ENCODE measurements at regions not wholly inside any gene's neighbourhood (a gene's known extent, or its start where the extent isn't known, plus 50 kb on each side); places are given as distances from the start of the nearest gene placed in this dataset.

DNA sequence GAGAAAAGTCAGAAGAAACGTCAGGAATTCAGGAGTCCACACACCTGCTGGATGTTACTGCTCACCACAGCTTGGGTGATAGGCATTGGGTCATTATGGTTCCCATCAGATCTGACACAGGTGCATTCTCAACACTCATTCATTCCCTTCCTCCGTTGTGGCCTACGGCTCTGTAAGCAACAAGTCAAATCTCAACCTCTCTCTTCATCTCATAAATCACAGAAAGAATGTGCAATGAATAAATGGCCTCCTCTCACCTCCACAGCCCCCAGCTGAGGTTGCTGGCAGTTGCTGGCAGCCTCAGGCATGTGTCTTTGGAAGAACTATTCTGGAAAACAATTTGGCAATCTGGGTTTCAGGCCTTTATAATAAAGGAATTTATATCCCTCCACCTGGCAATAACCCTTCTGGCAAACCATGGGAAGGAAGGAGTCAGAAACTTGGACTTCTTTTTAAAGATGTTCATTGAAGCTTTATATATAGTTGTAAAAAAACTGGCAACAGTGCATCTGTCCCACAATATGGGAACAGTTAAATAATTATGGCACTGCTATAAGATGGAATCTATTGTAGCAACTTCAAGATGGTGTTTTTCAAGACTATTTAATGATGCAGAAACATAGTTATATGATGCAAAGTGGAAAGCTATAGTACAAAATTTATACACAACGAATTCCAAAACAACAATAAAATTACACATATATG lies 175.4 kb downstream of the ANAPC1 start:
- DNase-seq: no peak

DNA sequence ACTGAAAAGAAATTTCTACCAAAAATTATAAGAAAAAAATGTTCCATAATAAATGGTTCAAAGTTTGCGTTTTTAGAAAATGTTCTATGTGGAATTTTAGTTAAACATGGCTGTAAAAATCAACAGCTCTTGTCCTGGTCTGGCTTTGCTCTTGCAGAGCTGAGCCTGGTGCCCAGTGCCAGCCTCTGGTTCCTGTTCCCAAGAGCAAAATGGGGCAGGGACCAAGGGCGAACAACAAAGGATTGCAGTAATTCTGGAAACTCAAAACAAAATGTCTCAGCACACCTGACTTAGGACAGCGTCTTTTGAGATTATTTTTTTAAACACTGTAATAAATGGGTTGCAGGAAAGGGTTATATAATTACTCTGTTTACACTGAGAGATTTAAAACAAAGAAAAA lies 174.7 kb downstream of the ANAPC1 start:
- no peak for DNase-seq

DNA sequence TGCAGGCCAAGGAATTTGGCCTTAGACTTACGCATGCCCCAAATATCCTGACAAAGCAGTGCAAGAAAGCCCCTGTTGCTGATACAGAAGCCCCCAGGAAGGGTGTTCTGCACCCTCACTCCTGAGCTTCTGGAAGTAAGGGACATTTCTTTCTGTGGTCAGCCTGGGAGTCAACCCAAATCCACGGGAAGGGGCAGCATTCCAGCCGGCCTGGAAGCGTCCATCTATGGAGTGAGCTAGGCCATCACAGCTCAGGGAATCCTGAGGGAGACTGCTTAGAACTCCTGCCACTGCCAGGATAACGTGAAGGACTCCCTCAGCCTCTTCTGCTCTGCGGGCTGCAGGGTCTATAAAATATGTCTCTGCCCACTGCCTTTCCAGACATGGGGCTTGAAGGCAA lies 173.9 kb downstream of the ANAPC1 start:
- no peak for DNase-seq

DNA sequence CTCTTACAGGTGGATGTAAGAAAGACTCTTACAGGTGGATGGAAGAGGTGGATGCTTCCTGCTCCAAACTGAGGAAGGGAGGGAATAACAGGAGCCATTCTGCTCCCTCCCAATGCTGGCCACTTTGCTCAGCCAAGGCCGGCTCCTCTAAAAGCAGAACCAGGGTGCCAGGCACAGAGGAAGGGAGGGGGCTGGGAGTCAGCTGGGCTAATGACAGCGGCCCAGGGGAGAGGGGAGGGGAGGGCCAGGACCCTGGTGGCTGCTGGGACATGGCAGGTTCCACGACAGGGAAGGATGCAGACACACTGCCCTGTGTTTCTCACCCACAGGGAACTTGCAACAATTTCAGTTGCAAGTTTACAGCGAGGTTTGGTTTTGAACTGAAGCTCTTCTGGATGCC lies 173.4 kb downstream of the ANAPC1 start:
- no peak for DNase-seq

DNA sequence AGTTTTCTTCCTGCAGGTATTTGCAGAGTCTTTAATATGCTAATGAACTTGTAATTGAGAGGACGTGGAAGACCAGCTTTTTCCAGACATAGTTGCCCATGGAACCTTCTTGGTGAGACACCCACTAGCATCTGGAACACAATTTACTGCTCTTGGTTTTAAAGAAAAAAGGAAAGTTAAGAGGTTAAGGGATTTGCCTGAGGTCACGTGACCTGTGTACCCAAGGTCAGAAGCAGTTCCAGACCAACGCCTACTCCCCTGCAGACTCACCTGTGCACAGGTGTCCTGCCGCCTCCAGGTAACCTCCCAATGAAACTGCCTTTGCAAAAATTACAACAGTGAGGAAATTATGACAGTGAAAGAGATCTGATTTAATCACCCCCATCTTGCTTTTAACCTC lies 172.7 kb downstream of the ANAPC1 start:
- DNase-seq: no peak

DNA sequence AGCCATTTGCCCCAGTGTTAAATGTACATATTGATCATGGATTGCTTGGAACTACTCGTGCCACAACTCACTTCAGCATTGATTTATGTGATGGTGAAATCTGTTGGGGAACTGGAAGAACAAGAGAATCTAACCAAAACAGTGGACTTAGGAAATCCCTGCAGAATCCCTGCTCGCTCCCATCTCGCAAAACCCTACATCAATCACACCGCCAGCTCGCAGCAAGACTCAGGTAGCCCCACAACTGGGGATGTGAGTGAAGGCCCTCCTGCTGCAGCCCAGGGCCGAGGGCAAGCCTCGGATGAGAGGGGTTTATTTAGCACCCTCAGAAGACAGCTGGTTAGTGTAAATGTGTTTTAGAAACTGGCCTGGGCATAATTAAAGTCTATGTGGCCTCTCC lies 171.6 kb downstream of the ANAPC1 start:
- DNase-seq: no peak

DNA sequence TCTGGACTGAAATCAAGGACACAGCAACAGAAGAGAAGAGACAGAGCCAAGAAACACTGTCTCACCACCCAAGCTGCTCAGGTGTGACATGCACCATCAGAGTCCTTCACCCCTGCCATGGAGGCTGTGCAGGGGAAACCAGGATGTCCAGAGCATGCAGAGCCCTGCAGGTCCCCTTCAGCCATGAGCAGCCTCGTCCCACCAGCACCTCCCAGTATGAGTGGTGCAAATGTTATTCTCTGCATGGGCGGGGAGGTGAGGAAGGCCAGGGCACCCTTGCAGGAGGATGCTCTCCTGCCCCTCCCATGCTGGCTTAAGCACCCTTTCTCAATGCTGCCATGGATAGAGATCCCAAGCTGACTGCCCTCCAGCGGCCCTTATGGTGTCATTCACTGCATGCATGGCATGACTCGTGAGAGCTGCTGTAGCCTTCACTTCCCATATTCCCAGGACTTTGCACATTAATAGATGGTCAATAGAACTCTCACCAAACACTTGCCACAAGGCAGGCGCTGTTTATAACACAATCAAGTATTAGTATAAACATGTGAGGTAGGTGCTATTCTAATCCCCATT lies 171.0 kb downstream of the ANAPC1 start:
- no peak for DNase-seq

DNA sequence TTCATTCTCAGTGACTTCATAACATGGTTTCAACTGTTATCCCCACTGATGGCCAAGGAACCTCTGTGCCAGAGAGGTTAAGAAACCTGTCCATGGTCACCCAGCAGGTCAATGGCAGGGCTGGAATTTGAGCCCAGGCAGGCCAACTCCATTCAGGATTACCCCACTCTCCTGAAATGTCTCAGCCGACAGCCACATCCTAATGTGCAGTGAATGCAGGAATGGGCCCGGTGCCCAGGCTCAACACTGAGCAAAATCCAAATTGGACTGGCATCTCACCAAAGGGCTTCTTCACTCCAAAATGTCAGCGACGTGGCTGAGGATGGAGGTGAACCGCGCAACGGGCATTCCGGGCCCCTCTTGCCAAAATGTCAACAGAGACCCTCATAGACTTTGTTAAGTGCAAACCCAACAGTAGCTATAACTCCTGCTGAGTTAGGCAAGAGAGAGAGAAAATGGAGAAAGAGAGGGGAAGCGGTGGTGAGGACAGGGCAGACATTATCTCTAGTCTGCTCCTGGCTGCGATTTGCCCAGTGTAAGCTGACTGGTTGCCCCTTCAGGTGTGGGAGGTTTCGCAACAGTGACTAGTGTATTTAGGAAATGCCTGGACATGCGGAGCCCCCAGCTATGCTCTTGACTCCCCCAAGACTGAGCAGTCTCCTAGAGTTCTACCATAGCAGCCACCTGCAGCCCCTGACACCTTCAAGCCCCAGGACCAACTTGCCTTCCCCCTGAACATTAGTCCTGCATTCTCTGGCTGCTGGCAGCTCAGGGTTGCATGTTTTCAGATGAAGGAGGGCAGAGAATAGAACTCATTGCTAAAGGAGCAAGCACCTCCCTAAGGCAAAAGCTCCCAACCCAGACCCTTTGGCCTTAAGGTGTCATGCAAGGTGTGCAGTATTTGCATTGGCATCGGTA lies 167.7 kb downstream of the ANAPC1 start:
- no peak for DNase-seq

DNA sequence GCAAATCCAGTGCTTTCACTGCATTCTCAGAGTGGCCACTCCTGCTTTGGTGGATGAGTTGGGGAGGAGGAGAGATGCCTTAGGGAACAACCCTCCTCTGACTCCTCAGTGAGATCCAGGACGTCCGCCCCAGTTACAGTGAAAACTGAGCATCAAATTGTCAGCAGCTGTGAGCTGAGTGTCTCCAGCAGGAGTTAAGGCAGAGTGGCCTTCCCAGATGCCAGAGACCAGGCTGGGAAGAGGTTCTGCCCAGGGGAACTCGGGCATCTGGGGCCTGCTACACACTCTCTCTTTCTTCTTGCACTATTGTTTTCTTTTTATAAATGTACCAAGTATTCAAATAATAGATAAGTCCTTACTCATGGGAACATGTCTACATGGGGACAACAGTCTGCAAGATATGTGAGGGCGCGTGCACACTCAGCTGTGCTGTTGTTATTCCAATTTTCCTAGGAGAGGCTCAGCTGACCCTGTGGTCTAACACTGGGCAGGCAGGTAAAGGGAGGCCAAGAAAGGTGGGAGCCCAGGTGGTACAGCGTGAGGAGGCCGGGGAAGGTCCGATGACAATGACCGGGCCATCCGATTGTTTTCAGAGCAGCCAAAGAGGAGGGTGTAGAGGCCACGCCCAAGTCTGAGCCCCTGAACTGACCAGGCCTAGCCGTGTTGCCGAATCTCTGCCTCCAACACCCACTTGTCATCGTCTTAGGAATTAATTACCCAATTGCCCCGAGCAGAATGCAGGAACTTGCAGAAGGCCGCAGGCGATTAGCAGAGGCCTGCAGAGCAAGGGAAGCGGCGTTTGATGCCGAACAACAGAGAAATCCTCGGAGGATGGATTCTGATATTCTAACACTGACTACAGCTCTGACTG lies 166.9 kb downstream of the ANAPC1 start:
- no peak for DNase-seq
